ENCODE measurements at regions not wholly inside any gene's neighbourhood (a gene's known extent, or its start where the extent isn't known, plus 50 kb on each side); places are given as distances from the start of the nearest gene placed in this dataset.

DNA sequence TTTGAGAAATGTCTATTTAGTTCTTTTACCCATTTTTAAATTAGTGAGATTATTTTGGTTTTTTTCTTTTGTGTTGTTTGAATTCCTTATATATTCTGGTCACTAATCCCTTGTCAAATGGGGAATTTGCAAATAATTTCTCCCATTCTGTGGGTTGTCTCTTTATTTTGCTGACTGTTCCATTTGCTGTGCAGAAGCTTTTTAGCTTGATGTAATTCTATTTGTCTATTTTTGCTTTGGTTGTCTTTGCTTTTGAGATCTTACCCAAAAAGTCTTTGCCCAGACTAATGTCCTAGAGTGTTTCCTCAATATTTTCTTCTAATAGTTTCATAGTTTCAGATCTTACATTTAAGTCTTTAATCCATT, 472.9 kb downstream of the TBL1XR1 start:
- TF ChIP-seq, protein P1, sequence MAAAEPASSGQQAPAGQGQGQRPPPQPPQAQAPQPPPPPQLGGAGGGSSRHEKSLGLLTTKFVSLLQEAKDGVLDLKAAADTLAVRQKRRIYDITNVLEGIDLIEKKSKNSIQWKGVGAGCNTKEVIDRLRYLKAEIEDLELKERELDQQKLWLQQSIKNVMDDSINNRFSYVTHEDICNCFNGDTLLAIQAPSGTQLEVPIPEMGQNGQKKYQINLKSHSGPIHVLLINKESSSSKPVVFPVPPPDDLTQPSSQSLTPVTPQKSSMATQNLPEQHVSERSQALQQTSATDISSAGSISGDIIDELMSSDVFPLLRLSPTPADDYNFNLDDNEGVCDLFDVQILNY (CRISPR knock-in tag; conservative IDR thresholded peaks at IDR 0.05): no peak
- no peak for TF ChIP-seq EZH2 (conservative IDR thresholded peaks at IDR 0.05; ENCODE audit: low read depth, low read length)
- no peak for TF ChIP-seq EEA1 (CRISPR knock-in tag; IDR thresholded peaks at IDR 0.05; ENCODE audit: borderline replicate concordance)
- no peak for TF ChIP-seq ZNF350 (CRISPR knock-in tag; IDR thresholded peaks at IDR 0.05; ENCODE audit: borderline replicate concordance, low read depth)
- TF ChIP-seq ZNF572 (CRISPR knock-in tag; IDR thresholded peaks at IDR 0.05): no peak
- TF ChIP-seq SMAD1 (CRISPR knock-in tag; IDR thresholded peaks at IDR 0.05; ENCODE audit: borderline replicate concordance, low read depth): no peak
- no peak for TF ChIP-seq DPF2 (CRISPR knock-in tag; IDR thresholded peaks at IDR 0.05; ENCODE audit: borderline replicate concordance, low read depth)
- no peak for TF ChIP-seq ARNT (IDR thresholded peaks at IDR 0.05)
- no peak for TF ChIP-seq IRF1 (CRISPR knock-in tag; IDR thresholded peaks at IDR 0.05; ENCODE audit: low read depth)
- no peak for TF ChIP-seq ZFP90 (CRISPR knock-in tag; IDR thresholded peaks at IDR 0.05; ENCODE audit: borderline replicate concordance)
- TF ChIP-seq FOXA1 (IDR thresholded peaks at IDR 0.05): no peak
- no peak for TF ChIP-seq FOXA1 (CRISPR knock-in tag; IDR thresholded peaks at IDR 0.05)
